BJ (cell line): ENCODE measurements at regions not wholly inside any gene's neighbourhood (a gene's known extent, or its start where the extent isn't known, plus 50 kb on each side); places are given as distances from the start of the nearest gene placed in this dataset.

ENCODE experiments used
- CTCF ChIA-PET: fragments of 350-600 bp; formaldehyde crosslinking; extraction: SDS; loops from one replicate; lab custom pipeline; 2021; ENCODE audit warnings: antibody characterized with exemption, inconsistent platforms; lab: Yijun Ruan, JAX
- POLR2A ChIA-PET: fragments of 300-600 bp; sonication (Branson Sonifier 250); formaldehyde crosslinking; extraction: SDS; loops from one replicate; lab custom pipeline; 2021; ENCODE audit warnings: antibody characterized with exemption; lab: Charles Lee
- DNase-seq: peaks from one replicate; pipeline ENCODE4 v3.0.0-alpha.2; 2011; ENCODE audit warnings: low read depth
- H3K27me3 ChIP-seq: 2 replicates; pipeline ENCODE4 v1.6.0; 2011; ENCODE audit warnings: low read length; ENCODE audit not compliant: control insufficient read depth, insufficient read depth
- H3K36me3 ChIP-seq: 2 replicates; pipeline ENCODE4 v1.5.1; 2011; ENCODE audit warnings: low read length; ENCODE audit not compliant: control insufficient read depth, insufficient read depth
- H3K4me3 ChIP-seq: 2 replicates; pipeline ENCODE4 v1.5.1; 2011; ENCODE audit warnings: low read depth, mild to moderate bottlenecking, control low read depth, low read length
- TF ChIP-seq, protein P1 (sequence below): IDR thresholded peaks from 2 replicates; pipeline ENCODE4 v1.5.1; 2011; ENCODE audit warnings: low read depth, mild to moderate bottlenecking, control low read depth, inconsistent platforms, low read length, moderate library complexity; ENCODE audit not compliant: insufficient read depth

DNA sequence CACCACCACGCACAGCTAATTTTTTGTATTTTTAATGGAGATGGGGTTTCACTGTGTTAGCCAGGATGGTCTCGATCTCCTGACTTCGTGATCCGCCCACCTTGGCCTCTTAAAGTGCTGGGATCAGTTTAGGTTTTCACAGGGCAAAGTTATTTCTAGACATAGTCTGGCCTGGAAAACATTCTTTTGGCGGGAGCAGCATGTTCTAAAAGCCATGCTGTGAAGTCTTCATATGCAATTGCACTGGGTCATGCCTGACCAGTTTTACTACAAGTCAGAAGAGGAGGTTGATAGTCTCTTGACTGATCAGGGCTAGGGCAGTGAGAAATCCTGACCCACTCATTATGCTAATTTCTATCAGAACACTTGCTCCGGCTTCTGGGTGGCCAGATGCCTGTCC lies 131.6 kb upstream of the POU3F1 start:
- no peak for DNase-seq
- TF ChIP-seq, protein P1, sequence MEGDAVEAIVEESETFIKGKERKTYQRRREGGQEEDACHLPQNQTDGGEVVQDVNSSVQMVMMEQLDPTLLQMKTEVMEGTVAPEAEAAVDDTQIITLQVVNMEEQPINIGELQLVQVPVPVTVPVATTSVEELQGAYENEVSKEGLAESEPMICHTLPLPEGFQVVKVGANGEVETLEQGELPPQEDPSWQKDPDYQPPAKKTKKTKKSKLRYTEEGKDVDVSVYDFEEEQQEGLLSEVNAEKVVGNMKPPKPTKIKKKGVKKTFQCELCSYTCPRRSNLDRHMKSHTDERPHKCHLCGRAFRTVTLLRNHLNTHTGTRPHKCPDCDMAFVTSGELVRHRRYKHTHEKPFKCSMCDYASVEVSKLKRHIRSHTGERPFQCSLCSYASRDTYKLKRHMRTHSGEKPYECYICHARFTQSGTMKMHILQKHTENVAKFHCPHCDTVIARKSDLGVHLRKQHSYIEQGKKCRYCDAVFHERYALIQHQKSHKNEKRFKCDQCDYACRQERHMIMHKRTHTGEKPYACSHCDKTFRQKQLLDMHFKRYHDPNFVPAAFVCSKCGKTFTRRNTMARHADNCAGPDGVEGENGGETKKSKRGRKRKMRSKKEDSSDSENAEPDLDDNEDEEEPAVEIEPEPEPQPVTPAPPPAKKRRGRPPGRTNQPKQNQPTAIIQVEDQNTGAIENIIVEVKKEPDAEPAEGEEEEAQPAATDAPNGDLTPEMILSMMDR, result no peak
- Histone ChIP-seq H3K4me3 (no peak overlapping the region), H3K36me3 (no peaks in the 10 kb centered on the region), H3K27me3 (no peaks in the 10 kb centered on the region)
- ChIA-PET CTCF (interaction anchor here (0.6 kb wide), 1 partner anchor 9 kb away, joined by 3 read pairs; no protein-coding TSS in a partner anchor), POLR2A (no interaction called here)

DNA sequence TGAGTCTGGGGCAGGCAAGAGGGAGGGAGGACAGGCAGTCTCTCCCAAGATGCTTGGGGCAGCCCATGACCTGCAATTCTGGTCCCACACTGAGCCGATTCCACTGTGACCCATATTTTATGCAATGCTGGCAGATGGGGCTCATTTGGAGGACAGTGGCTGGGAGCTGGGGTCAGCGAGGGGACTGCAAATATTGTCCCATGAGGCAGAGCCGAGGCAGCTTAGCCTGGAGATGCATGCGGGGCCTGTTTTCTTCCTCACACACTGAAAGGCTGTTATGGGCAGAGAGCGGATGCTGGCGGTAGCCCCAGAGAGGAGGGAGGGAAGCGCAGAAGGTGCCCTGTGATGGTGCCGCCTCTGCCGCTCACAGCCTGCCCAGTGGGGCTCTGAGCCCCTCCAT lies 128.5 kb upstream of the POU3F1 start:
- CTCF ChIA-PET, result interaction anchor here (1.4 kb wide), 1 partner anchor 9 kb away, joined by 3 read pairs; no protein-coding TSS in a partner anchor

GRCh38 chr1:38173848-38174247 lies 127.3 kb upstream of the POU3F1 start:
- H3K36me3 ChIP-seq, result no peaks in the 10 kb centered on the region
- no peak overlapping the region for H3K4me3 ChIP-seq
- TF ChIP-seq, protein P1, result no peak
- CTCF ChIA-PET, result interaction anchor here (0.8 to 1.4 kb wide), 2 partner anchors 8 to 12 kb away, joined by 3 read pairs; no protein-coding TSS in a partner anchor
- H3K27me3 ChIP-seq, result no peaks in the 10 kb centered on the region
- POLR2A ChIA-PET, result no interaction called here
- no peak for DNase-seq

More for the DNA sequence above, 128.5 kb upstream of the POU3F1 start:
- TF ChIP-seq, protein P1, result no peak
- POLR2A ChIA-PET, result no interaction called here
- Histone ChIP-seq H3K4me3 (no peak overlapping the region), H3K36me3 (no peaks in the 10 kb centered on the region), H3K27me3 (no peaks in the 10 kb centered on the region)
- DNase-seq, result no peak

- TF ChIP-seq, protein P1, result no peak
- Histone ChIP-seq H3K27me3 (no peaks in the 10 kb centered on the region), H3K36me3 (no peaks in the 10 kb centered on the region), H3K4me3 (no peak overlapping the region)
- POLR2A ChIA-PET, result no interaction called here
- CTCF ChIA-PET, result interaction anchor here (0.8 to 1.4 kb wide), 2 partner anchors 7 to 12 kb away, joined by 3 read pairs; no protein-coding TSS in a partner anchor
- no peak for DNase-seq
These were observed 126.7 kb upstream of the POU3F1 start for GRCh38 chr1:38173157-38173831.

DNA sequence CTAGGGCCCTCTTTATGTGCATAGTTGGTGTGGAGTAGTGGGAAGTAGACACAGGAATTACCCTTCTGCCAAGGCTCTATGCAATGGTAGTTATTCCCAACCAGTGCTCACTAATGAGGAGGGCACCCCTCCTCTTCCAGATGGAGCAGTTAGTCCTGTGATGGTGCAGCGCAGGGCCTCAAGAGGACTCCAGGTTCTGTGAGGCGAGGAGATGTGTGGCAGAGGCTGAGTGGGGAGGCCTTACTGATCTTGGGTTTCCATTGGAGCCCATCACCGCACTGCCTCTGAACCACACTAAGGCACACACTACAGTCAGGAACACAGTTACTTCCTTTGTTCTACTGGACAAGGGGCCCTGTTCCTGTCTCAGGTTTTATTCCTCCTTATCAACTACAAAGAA lies 122.5 kb upstream of the POU3F1 start:
- CTCF ChIA-PET, result no interaction called here
- Histone ChIP-seq H3K36me3 (no peaks in the 10 kb centered on the region), H3K27me3 (no peaks in the 10 kb centered on the region; the same call in 1 of the 2 replicates), H3K4me3 (no peak overlapping the region)
- no peak for DNase-seq
- TF ChIP-seq, protein P1, result no peak
- POLR2A ChIA-PET, result no interaction called here
